HG03159 (cell line): ENCODE measurements at regions not wholly inside any gene's neighbourhood (a gene's known extent, or its start where the extent isn't known, plus 50 kb on each side); places are given as distances from the start of the nearest gene placed in this dataset.

Source experiments
- ATAC-seq: cut with Tn5 transposase; IDR thresholded peaks from one replicate; pipeline ENCODE4 v1.9.1; 2021; ENCODE audit warnings: mild to moderate bottlenecking, moderate library complexity; ENCODE audit not compliant: unreplicated experiment

DNA sequence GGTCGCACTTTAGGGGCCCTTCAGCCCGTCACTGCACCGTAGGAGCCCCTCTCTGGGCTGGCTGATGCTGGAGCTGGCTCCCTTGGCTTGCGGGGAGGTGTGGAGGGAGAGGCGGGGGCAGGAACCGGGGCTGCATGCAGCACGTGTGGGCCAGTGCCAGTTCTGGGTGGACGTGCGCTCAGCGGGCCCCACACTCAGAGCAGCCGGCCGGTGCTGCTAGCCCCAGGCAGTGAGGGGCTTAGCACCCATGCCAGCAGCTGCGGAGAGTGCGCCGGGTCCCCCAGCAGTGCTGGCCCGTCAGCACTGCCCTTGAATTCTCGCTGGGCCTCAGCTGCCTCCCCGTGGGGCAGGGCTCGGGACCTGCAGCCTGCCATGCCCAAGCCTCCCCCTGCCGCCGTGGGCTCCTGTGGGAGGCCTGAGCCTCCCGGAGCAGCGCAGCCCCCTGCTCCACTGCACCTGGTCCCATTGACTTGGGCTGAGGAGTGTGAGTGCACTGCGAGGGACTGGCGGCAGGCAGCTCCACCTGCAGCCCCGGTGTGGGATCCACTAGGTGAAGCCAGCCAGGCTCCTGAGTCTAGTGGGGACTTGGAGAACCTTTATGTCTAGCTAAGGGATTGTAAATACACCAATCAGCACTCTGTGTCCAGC, 108.8 kb upstream of the RASGEF1B start:
- no peak for ATAC-seq

DNA sequence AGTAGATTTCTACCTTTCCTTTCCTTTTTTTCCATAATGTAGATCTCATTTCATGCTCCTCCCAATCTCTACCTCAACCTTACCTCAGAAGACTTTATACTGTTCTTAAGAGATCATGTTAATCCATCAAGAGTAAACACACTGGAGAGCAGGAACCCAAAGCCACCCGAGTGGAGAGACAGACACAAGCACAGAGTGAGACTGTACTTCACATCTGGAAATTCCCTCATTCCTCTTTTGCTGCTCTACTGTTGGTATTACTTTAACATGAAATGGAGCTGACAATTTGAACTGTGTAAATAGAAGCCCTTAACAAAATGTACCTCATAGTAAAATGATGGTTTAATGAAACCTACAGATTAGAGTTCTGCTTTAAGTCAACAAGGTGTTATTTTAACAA, 105.7 kb upstream of the RASGEF1B start:
- no peak for ATAC-seq

GRCh38 chr4:81574991-81575390, 103.3 kb upstream of the RASGEF1B start:
- no peak for ATAC-seq

GRCh38 chr4:81573840-81574239, 102.1 kb upstream of the RASGEF1B start:
- ATAC-seq = no peak

GRCh38 chr4:81572402-81572801, 100.7 kb upstream of the RASGEF1B start:
- no peak for ATAC-seq

GRCh38 chr4:81571105-81571504, 99.4 kb upstream of the RASGEF1B start:
- ATAC-seq = no peak

DNA sequence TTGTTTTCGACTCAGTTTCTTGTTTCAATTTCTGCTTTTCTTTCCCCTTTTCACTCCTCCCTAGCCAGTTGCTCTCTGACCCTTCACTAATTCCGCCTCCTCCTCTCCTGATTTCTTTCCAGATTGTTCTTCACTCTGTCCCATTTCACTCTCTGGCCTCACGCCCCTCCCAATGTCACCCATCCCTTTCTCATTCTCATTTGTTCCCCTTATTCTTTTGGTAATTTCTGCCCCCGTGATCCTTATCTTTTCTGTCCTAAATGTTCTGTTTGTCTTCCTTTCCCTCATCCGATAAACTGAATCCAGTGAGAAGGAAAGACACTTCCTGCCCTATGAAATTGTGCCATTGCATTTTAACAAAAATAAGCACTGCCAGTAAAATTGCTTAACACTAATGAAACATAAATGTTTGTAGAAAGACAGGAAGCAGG, 94.5 kb upstream of the RASGEF1B start:
- ATAC-seq = no peak

DNA sequence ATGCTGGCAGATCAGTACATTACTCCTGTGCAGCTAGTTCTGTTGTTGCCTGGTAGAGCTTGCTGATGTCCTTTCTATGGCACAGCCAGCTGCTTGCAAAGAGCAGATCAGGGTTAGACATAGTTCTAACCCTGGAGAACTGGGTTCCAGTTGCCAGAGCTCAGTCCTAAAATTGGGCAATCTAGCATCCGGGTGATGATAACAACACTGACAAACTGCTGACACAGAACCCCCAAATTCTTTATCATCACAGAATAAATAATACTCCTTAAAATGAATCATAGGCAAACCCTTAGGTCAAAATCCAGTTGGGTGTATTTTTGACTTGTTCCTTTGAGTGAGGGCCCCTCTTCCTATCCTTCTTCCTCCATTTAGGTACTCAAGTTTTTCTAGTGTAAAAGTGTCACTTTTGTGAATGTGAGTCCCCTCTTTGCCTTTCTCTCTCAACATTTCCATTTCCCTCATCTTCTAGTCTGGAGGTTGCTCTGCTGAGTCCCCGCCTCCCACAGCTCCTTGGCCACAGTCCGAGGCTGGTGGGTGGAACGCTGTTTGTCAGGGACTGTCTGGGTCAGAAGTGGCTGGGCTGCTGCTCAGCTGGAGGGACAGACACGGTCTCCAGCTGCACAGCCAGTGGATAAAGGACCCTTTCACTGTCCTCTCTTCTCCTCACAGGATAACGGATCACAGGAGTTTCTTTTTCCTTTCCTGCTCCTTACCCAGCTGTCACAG, 93.6 kb upstream of the RASGEF1B start:
- no peak for ATAC-seq

DNA sequence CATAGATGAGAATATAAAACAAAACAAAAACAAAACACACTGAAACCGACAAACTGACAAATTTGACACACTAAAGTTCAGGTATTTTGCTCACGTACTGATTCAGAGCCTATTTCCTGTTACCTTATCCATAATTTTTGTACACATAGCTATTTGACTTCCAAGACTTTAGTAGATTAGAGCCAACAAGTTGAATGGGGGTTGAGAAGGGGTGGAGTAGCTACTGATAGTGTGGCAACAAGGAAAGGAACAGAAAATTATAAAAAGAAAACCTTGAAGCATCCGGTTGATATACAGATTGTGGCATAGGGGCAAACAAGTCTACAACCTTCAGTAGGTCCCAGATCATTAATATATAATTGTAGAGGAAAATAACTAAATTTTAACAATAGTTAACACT, 92.3 kb upstream of the RASGEF1B start:
- no peak for ATAC-seq

GRCh38 chr4:81562093-81562492, 90.4 kb upstream of the RASGEF1B start:
- peak; percentile 99 for ATAC-seq

- no peak for ATAC-seq
Measured at GRCh38 chr4:81557306-81557705, 85.6 kb upstream of the RASGEF1B start.

DNA sequence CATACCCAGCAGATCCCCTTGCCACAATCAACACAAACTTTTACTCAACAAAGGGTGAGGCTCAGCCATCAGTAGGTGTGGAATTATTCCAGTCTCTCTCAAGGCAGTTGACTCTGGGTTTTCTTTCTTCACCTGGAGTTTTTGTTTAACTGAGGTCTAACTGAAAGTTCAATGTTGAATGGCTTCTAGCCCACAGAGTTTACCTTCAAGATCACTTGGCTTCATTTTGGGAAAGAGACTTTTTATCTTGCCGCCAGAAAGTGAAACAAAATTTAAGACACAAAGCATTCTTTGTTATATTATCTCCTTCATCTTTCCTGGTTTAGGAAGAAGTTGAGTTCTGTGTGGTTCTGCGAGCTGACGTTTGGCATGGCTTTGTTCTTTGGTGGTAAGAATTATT, 83.8 kb upstream of the RASGEF1B start:
- ATAC-seq = no peak

DNA sequence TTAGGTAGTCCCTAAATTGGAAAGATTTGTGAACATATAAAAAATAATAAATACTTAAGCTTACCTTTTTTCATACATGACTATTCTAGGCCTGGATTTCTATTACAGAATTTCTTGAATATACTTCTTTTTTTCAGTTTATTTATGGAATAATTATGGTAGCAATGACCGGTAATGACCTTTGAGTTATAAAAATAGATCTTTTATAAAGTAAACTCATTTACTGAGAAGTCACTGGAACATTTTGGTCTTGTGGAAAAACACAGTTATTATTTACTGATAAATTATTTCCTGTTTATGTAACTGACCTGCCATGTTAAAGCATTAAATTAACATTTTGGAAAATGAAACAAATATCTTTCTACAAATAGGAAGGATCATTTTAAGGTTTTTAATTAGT, 80.4 kb upstream of the RASGEF1B start:
- ATAC-seq = no peak

DNA sequence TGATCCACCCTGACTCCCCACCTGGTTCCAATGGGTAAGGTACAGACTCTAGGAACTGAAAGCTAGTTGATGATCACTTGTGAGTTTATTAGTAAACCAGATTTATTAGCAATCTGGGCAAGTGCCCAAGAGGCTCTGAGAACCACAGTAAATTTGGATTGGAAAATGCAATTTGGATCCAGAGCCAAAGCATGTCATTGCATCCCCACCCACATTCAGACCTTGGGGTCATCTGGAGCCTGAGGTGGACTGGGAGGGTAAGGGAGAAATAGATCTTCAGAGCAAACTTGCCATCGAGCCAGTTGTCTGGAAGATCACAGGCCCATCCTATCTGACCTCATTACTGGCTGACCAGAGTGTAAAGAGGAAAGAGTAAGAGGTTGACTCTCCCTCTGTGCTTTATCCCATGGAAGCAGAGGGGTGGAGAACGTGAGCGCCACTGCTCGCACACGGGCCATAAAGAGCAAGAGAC, 78.7 kb upstream of the RASGEF1B start:
- no peak for ATAC-seq

DNA sequence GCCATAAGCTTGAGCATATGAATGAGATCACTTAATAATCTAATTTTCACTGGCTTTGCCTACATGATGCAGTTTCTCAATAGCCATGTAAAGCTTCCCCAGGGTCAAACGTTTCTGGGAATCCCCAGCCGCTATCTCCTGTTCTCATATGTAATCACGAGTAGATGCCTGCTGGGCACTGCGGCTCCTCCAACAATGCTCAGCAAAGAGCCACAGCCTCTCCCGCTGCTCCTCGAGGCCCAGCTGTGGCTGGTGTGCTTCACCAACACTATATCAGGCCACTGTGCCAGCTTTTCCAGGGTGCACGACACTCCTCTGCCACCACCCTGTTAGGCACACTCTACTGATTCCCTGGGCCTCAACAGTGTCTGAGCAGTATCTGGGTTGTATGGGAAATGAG, 78.3 kb upstream of the RASGEF1B start:
- no peak for ATAC-seq

DNA sequence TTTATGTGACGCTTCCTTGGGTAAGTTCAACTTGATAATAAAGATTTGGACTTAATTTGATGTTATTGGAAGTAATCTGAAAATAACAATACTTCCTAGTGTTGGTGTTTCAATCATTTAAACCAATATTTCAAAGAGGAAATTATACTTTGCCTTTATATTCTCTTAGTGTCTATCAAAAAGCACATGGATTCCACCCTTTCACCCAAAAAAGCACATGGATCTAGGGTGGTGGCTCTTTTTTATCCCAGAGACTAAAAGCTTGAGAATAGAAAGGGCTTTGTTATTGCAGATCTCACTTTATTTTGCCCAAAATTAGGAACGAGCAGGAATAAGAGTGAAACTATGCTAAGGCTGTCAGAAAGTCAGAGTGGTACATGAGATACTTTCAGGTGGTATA, 75.1 kb upstream of the RASGEF1B start:
- no peak for ATAC-seq

- no peak for ATAC-seq
Measured at GRCh38 chr4:81541161-81541945, 69.6 kb upstream of the RASGEF1B start.

- no peak for ATAC-seq
Measured at GRCh38 chr4:81538716-81539427, 67.2 kb upstream of the RASGEF1B start.

- no peak for ATAC-seq
Measured at GRCh38 chr4:81531410-81531809, 59.7 kb upstream of the RASGEF1B start.

GRCh38 chr4:81528979-81529378, 57.3 kb upstream of the RASGEF1B start:
- ATAC-seq = no peak

DNA sequence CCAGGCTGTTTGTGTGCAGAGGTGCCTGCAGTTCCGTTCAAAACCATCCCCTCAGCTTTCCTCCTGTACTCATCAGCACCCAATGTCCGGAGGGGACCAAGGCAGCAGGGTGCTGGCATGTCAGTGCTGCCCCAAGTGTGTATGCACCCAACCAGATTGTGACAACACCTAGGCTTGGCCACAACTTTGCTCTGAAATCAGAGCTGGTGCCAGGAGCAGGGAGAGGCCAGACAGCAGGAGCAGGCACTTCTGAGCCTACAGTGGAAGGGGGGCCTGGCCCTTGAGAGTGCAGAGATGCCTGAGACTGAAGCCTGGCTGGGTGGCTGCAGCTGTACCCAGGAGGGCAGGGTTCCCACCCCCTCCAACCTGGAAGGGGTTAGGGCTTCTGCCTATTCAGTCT, 56.5 kb upstream of the RASGEF1B start:
- no peak for ATAC-seq
